Effector memory CD8-positive, alpha-beta T cell (primary cell): ENCODE measurements at regions not wholly inside any gene's neighbourhood (a gene's known extent, or its start where the extent isn't known, plus 50 kb on each side); places are given as distances from the start of the nearest gene placed in this dataset.

Experiments
- ATAC-seq: fragments of 150-1000 bp; cut with Tn5 transposase; replicated peaks from 2 replicates; pipeline ENCODE4 v1.10.0; 2021; ENCODE audit warnings: mild to moderate bottlenecking, moderate library complexity
- DNase-seq, 3 experiments: peaks; one replicate each; pipeline ENCODE4 v3.0.0; 2021
- H3K27ac Mint-ChIP-seq, 2 donors: one replicate each; pipeline ENCODE4 v1.8.0; 2022; ENCODE audit warnings: mild to moderate bottlenecking in 2 of 2, mixed read lengths in 2 of 2, moderate library complexity in 2 of 2
- H3K27me3 Mint-ChIP-seq, 2 donors: one replicate each; pipeline ENCODE4 v1.8.0; 2022; ENCODE audit warnings: mixed read lengths in 2 of 2
- H3K36me3 Mint-ChIP-seq: one replicate; pipeline ENCODE4 v1.8.0; 2022; ENCODE audit warnings: mild to moderate bottlenecking, moderate library complexity, mixed read lengths; ENCODE audit not compliant: insufficient read depth
- H3K4me1 Mint-ChIP-seq, 2 donors: one replicate each; pipeline ENCODE4 v1.8.0; 2022; ENCODE audit warnings: low read depth in 2 of 2, mixed read lengths in 2 of 2
- H3K4me3 Mint-ChIP-seq, 2 donors: one replicate each; pipeline ENCODE4 v1.8.0; 2022; ENCODE audit warnings: mild to moderate bottlenecking in 2 of 2, mixed read lengths in 2 of 2, moderate library complexity in 2 of 2
- H3K9me3 Mint-ChIP-seq, 2 donors: one replicate each; pipeline ENCODE4 v1.8.0; 2022; ENCODE audit warnings: mixed read lengths in 2 of 2

DNA sequence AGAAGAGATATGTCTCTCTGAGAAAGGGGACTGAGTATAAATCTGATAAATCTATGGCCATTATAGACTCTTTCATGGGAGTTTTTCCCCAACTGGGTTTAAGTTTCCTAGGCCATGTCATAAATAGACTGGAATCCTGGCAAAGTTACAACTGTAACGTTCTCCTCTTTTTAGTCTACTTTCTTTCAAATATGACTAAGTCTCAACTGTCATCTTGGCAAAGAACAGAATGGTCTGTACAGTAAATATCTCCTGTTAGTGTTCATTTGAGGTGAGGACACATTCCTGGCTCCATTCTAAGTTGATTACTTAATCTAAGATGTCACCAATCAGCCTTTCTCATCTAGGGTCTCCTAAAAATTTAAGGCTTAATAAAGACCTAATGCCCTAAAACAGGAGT, 300.5 kb downstream of the BRINP2 start:
- H3K27ac Mint-ChIP-seq: no peak overlapping the region
- peaks cover 4 to 14% of the 10 kb centered on the region in 2 donors for H3K9me3 Mint-ChIP-seq
- H3K36me3 Mint-ChIP-seq: no peaks in the 10 kb centered on the region
- ATAC-seq (no peak), DNase-seq (no peak)
- H3K4me3 Mint-ChIP-seq: no peak overlapping the region
- H3K27me3 Mint-ChIP-seq: no peaks in the 10 kb centered on the region
- H3K4me1 Mint-ChIP-seq: no peaks in the 10 kb centered on the region

DNA sequence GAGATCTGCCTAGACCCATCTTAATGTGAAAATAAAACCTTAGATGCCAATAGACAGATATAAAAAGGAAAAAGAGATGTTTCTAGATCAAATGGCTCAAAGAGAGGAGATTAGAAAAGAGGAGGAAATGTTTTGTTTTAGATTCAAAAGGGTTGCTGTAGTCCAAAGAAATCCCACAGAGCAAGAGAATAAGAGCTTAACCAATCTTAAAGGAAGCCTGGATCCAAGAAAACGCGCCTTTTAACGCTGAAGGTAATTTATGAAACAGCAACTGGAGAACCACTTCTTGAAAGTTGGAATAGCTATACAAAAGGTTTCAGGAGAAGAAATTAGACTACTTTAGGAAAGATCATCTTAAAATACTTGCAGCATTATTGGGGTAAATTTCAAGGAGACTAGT, 298.8 kb downstream of the BRINP2 start:
- H3K27me3 Mint-ChIP-seq: no peaks in the 10 kb centered on the region
- no peak for DNase-seq
- no peaks in the 10 kb centered on the region for H3K36me3 Mint-ChIP-seq
- no peaks in the 10 kb centered on the region for H3K4me1 Mint-ChIP-seq
- no peak overlapping the region for H3K4me3 Mint-ChIP-seq
- no peak for ATAC-seq
- no peak overlapping the region for H3K27ac Mint-ChIP-seq
- H3K9me3 Mint-ChIP-seq: peaks cover 2 to 11% of the 10 kb centered on the region in 2 donors

- no peaks in the 10 kb centered on the region for H3K27me3 Mint-ChIP-seq
- no peak overlapping the region for H3K27ac Mint-ChIP-seq
- H3K4me1 Mint-ChIP-seq: no peaks in the 10 kb centered on the region
- ATAC-seq (no peak), DNase-seq (no peak)
- H3K4me3 Mint-ChIP-seq: no peak overlapping the region
- no peaks in the 10 kb centered on the region for H3K36me3 Mint-ChIP-seq
- H3K9me3 Mint-ChIP-seq: peaks cover 0 to 5% of the 10 kb centered on the region in 2 donors
These were observed 295.5 kb downstream of the BRINP2 start for GRCh38 chr1:177466286-177466685.

GRCh38 chr1:177464686-177465085, 293.9 kb downstream of the BRINP2 start:
- DNase-seq (no peak), ATAC-seq (no peak)
- peaks cover 0 to 10% of the 10 kb centered on the region in 2 donors for H3K9me3 Mint-ChIP-seq
- H3K27me3 Mint-ChIP-seq: no peaks in the 10 kb centered on the region
- no peak overlapping the region for H3K27ac Mint-ChIP-seq
- H3K4me3 Mint-ChIP-seq: no peak overlapping the region
- H3K4me1 Mint-ChIP-seq: no peaks in the 10 kb centered on the region
- H3K36me3 Mint-ChIP-seq: no peaks in the 10 kb centered on the region

DNA sequence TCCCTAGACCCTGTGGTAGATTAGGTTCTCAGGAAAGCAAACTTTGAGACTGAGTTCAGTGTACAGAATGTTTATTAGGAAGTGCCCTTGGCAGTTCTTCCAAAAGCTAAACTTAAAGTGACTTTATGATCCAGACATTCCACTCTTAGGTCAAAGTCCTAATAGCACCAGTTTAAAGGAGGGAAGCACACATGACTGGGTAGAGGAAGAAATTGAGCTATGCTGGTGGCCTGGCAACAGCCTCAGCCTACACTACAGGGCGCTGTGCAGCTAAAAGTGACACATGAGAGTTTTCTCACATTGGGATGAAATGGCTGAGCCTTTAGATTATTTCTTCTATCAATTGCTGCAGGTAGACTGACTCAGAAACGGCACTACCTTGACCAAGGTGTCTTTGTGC, 280.4 kb downstream of the BRINP2 start:
- ATAC-seq (no peak), DNase-seq (no peak)
- Mint-ChIP-seq H3K4me3 (no peak overlapping the region), H3K4me1 (no peaks in the 10 kb centered on the region), H3K36me3 (peaks cover 3% of the 10 kb centered on the region), H3K9me3 (peaks cover 10 to 24% of the 10 kb centered on the region in 2 donors), H3K27me3 (no peaks in the 10 kb centered on the region), H3K27ac (no peak overlapping the region)

- ATAC-seq: no peak
- H3K36me3 Mint-ChIP-seq: no peaks in the 10 kb centered on the region
- H3K27ac Mint-ChIP-seq: no peak overlapping the region
- H3K4me1 Mint-ChIP-seq: no peaks in the 10 kb centered on the region
- H3K27me3 Mint-ChIP-seq: no peaks in the 10 kb centered on the region
- peaks cover 10 to 27% of the 10 kb centered on the region in 2 donors for H3K9me3 Mint-ChIP-seq
- H3K4me3 Mint-ChIP-seq: no peak overlapping the region
- no peak for DNase-seq
These were observed 278.0 kb downstream of the BRINP2 start for GRCh38 chr1:177448652-177449357.

DNA sequence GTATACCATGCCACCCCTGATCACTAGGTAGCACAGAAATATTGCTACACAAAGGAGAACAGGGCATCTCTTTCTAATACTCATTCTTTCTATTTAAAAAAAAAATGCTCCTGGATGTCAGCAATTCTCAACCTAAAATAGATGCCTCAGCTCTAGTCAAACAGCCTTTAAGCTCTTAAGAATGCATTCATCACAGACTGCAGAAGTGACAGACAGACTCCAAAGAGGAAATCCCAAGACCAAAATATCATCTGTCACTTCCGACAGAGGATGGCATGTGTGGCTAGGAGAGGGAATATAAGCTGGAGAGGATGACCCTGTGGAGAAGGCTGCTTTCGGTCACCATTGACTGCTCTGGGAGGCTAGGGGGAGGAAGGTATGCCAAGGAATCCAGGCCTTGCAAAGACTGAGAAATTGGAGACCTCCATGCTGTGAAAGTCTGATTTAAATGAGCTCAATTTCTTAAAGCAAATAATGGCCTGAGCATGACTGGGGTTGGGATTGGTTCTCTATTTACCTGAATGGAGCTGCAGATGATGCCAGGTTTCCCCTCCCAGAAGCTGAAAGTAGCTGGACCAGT, 277.4 kb downstream of the BRINP2 start:
- H3K27ac Mint-ChIP-seq: no peak overlapping the region
- ATAC-seq: no peak
- no peaks in the 10 kb centered on the region for H3K36me3 Mint-ChIP-seq
- no peaks in the 10 kb centered on the region for H3K27me3 Mint-ChIP-seq
- no peak for DNase-seq
- H3K9me3 Mint-ChIP-seq: peaks cover 8 to 22% of the 10 kb centered on the region in 2 donors
- no peak overlapping the region for H3K4me3 Mint-ChIP-seq
- no peaks in the 10 kb centered on the region for H3K4me1 Mint-ChIP-seq

- Mint-ChIP-seq H3K4me3 (no peak overlapping the region), H3K4me1 (no peaks in the 10 kb centered on the region), H3K27me3 (no peaks in the 10 kb centered on the region), H3K27ac (no peak overlapping the region), H3K36me3 (no peaks in the 10 kb centered on the region), H3K9me3 (peaks cover 7 to 20% of the 10 kb centered on the region in 2 donors)
- ATAC-seq: no peak
- no peak for DNase-seq
These were observed 274.4 kb downstream of the BRINP2 start for GRCh38 chr1:177444997-177445746.

DNA sequence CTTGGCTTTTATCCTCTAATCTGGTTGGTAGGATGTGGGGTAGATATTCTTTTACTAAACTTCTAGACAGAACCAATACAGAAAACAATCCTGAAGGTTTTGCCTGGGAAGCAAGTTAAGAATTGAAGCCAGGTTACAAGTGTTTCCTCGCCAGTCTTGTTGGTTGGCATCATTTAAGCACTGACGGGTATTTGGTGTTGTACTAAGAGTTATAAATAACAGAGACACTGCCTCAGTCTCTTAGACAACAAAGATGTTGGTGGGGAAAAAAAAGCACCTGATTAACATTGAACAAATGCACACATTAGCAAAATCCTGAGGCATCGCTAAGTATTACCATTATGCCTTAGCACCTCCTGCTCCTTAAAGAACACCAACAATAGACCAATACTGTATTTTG, 272.2 kb downstream of the BRINP2 start:
- no peak for ATAC-seq
- H3K9me3 Mint-ChIP-seq: peaks cover 1 to 10% of the 10 kb centered on the region in 2 donors
- no peak for DNase-seq
- no peak overlapping the region for H3K4me3 Mint-ChIP-seq
- H3K27ac Mint-ChIP-seq: no peak overlapping the region
- H3K36me3 Mint-ChIP-seq: no peaks in the 10 kb centered on the region
- H3K27me3 Mint-ChIP-seq: no peaks in the 10 kb centered on the region
- no peaks in the 10 kb centered on the region for H3K4me1 Mint-ChIP-seq

DNA sequence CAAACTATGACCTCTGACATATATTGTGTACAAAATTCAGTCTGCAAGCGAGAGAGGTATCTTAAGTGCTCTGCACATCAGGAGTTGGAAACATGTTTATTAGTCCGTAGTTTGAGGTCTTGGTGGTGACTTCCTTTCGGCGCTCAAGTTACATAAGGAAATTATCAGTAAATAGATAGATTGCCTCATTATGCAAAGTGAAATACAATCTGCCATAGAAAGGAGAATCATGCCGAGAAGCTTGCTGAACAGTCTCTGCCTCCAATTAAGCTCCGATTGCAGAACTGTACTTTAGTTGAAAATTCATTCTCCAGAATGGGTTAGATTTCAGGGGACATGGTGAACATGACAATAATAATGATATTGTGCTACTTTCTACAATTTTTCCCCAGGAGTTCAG, 271.8 kb downstream of the BRINP2 start:
- H3K4me1 Mint-ChIP-seq: no peaks in the 10 kb centered on the region
- H3K36me3 Mint-ChIP-seq: no peaks in the 10 kb centered on the region
- no peak overlapping the region for H3K27ac Mint-ChIP-seq
- H3K27me3 Mint-ChIP-seq: no peaks in the 10 kb centered on the region
- ATAC-seq: no peak
- H3K4me3 Mint-ChIP-seq: no peak overlapping the region
- peaks cover 1 to 10% of the 10 kb centered on the region in 2 donors for H3K9me3 Mint-ChIP-seq
- DNase-seq: no peak

DNA sequence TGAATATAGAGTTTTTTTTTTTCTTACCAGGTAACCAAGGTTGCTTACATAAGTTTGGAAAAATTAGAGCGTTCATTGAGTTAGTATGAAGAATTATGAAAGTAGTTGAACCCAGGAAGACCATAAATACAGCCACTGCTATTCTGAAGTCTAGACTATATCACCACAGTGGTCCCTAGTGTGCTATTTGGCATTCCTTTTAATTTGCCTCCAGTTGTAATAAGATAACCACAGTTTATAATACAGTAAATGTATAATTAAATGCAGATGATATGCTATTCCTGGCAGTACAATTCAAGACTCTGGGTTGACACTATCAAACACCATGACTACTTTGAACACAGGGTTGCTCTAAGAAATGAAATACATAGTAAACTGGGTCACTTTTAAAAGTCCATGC, 270.5 kb downstream of the BRINP2 start:
- H3K27me3 Mint-ChIP-seq: no peaks in the 10 kb centered on the region
- no peak for ATAC-seq
- no peak for DNase-seq
- H3K27ac Mint-ChIP-seq: no peak overlapping the region
- H3K4me1 Mint-ChIP-seq: no peaks in the 10 kb centered on the region
- peaks cover 1 to 12% of the 10 kb centered on the region in 2 donors for H3K9me3 Mint-ChIP-seq
- no peaks in the 10 kb centered on the region for H3K36me3 Mint-ChIP-seq
- H3K4me3 Mint-ChIP-seq: no peak overlapping the region

DNA sequence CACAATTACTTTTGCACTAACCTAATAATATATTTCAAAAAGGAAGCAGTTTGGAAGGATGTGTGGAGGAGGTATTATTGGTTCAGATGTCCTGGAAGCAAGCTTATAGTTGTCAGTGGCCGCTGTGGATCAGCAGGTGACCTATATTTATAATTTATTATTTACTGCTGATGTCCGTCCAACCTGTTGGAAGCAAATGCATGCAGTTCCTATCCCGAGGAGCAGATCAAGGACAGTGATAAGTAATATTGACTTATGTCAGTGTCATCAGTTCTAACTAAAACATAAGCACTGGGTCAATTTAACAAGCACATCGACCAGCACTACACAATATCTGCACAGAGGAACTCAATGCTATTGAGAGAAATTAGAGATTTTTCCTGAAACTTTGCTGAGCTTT, 270.1 kb downstream of the BRINP2 start:
- DNase-seq: no peak
- Mint-ChIP-seq H3K27me3 (no peaks in the 10 kb centered on the region), H3K4me3 (no peak overlapping the region), H3K27ac (no peak overlapping the region), H3K4me1 (no peaks in the 10 kb centered on the region), H3K36me3 (no peaks in the 10 kb centered on the region), H3K9me3 (peaks cover 5 to 17% of the 10 kb centered on the region in 2 donors)
- ATAC-seq: no peak

DNA sequence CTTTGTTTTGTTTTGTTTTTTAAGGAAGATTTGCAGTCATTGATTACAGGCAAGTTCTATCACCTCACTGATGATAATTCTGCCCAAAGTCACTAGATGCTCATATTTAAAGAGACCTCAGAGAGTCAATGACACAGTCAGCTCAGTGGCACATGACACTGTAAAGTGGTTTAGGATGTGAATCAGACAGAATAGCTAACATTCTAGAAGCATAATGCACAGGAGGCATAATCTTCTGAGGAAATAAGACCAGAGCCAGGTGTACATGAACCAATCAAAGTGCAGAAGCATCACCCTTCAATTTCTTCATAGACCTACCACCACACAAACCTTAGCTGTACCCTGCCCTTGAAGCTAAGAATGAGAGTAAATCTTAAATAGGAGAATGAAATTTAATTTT, 268.5 kb downstream of the BRINP2 start:
- H3K27me3 Mint-ChIP-seq: no peaks in the 10 kb centered on the region
- H3K36me3 Mint-ChIP-seq: no peaks in the 10 kb centered on the region
- H3K27ac Mint-ChIP-seq: no peak overlapping the region
- peaks cover 5 to 12% of the 10 kb centered on the region in 2 donors for H3K9me3 Mint-ChIP-seq
- H3K4me1 Mint-ChIP-seq: no peaks in the 10 kb centered on the region
- no peak overlapping the region for H3K4me3 Mint-ChIP-seq
- DNase-seq (no peak), ATAC-seq (no peak)

- Mint-ChIP-seq H3K27me3 (no peaks in the 10 kb centered on the region), H3K9me3 (peaks cover 8 to 10% of the 10 kb centered on the region in 2 donors), H3K4me1 (no peaks in the 10 kb centered on the region), H3K4me3 (no peak overlapping the region), H3K27ac (no peak overlapping the region), H3K36me3 (no peaks in the 10 kb centered on the region)
- ATAC-seq (no peak), DNase-seq (no peak)
These were observed 264.6 kb downstream of the BRINP2 start for GRCh38 chr1:177435364-177435763.
